Mesothelial cell of epicardium (in vitro differentiated cells): ENCODE measurements at regions not wholly inside any gene's neighbourhood (a gene's known extent, or its start where the extent isn't known, plus 50 kb on each side); places are given as distances from the start of the nearest gene placed in this dataset.
"Not testable (repeated sequence)": the region's sequence is repeated elsewhere in the genome, so short reads cannot be mapped to it uniquely, and the experiment has no call there.

Experiments used
- DNase-seq, 2 experiments: peaks; one replicate each; pipeline ENCODE4 v3.0.0; 2021; ENCODE audit warnings: low spot score in 2 of 2; ENCODE audit not compliant: unreplicated experiment in 2 of 2
- H3K27ac Mint-ChIP-seq: 2 replicates; pipeline ENCODE4 v1.8.0; 2021; ENCODE audit warnings: mixed read lengths
- H3K27me3 Mint-ChIP-seq: 2 replicates; pipeline ENCODE4 v1.8.0; 2021; ENCODE audit warnings: low read depth, mixed read lengths
- H3K36me3 Mint-ChIP-seq: 2 replicates; pipeline ENCODE4 v1.8.0; 2021; ENCODE audit warnings: mixed read lengths
- H3K4me1 Mint-ChIP-seq: 2 replicates; pipeline ENCODE4 v1.8.0; 2021; ENCODE audit warnings: mixed read lengths
- H3K4me3 Mint-ChIP-seq: 2 replicates; pipeline ENCODE4 v1.8.0; 2021; ENCODE audit warnings: mild to moderate bottlenecking, moderate library complexity, mixed read lengths
- H3K9me3 Mint-ChIP-seq: 2 replicates; pipeline ENCODE4 v1.8.0; 2021; ENCODE audit warnings: mixed read lengths
- TF ChIP-seq, protein P1 (sequence below): fragments of 200-600 bp; sonication (generic); IDR thresholded peaks from one replicate; pipeline ENCODE4 v1.5.0; 2021; ENCODE audit warnings: antibody characterized with exemption; ENCODE audit not compliant: unreplicated experiment

DNA sequence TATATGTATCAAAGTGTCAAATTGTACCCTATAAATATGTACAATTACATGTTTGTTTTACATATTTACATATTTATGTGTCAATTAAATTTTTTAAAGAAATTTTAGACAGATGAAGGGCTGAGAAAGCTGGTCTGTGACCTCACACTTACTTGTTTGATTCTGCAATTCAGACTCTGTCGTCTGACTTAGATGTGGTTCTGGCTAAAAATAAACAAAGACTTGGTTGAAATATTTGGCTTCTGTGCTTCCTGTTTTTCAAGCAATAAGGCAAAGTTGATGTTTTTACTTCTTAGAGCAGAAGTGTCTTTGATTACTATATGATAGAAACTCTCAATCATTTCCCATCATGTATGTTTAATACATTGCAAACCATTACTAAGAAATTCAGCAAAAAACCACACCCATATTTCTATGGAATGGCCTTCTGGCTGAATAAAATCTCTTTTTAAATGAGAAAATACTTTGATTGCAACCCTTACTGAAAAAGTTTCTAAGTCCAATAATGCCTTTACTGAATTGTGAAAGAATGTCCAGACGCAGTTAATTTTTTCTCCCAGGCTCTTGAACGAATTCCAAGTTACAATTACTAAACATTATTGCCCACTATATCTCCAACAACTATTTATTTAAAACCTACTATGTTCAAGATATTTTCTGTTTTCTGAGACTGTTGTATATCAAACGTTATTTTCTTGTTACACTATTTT is 59.5 kb upstream of the PRKG1 start:
- Mint-ChIP-seq H3K36me3 (no peaks in the 10 kb centered on the region), H3K27me3 (no peaks in the 10 kb centered on the region), H3K4me1 (peaks cover 9% of the 10 kb centered on the region), H3K4me3 (no peak overlapping the region), H3K9me3 (peaks cover 13% of the 10 kb centered on the region), H3K27ac (no peak overlapping the region)
- no peak for DNase-seq
- TF ChIP-seq, protein P1, sequence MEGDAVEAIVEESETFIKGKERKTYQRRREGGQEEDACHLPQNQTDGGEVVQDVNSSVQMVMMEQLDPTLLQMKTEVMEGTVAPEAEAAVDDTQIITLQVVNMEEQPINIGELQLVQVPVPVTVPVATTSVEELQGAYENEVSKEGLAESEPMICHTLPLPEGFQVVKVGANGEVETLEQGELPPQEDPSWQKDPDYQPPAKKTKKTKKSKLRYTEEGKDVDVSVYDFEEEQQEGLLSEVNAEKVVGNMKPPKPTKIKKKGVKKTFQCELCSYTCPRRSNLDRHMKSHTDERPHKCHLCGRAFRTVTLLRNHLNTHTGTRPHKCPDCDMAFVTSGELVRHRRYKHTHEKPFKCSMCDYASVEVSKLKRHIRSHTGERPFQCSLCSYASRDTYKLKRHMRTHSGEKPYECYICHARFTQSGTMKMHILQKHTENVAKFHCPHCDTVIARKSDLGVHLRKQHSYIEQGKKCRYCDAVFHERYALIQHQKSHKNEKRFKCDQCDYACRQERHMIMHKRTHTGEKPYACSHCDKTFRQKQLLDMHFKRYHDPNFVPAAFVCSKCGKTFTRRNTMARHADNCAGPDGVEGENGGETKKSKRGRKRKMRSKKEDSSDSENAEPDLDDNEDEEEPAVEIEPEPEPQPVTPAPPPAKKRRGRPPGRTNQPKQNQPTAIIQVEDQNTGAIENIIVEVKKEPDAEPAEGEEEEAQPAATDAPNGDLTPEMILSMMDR, result no peak

DNA sequence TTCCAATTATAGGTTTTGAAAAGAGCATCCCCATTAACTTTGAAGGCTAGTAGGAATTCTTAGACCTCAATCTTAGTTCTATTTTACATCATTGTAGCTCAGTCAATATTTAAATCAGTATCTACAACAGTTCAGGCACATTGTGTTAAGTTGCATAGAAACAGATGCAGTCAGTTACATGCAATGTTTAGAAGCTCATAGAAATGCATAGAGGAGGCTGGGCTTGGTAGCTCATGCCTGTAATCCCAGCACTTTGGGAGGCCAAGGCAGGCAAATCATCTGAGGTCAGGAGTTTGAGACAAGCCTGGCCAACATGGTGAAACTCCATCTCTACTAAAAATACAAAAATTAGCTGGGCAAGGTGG is 58.9 kb upstream of the PRKG1 start:
- not testable (repeated sequence) for DNase-seq, H3K36me3 Mint-ChIP-seq, H3K4me1 Mint-ChIP-seq, H3K27ac Mint-ChIP-seq, H3K4me3 Mint-ChIP-seq, H3K27me3 Mint-ChIP-seq
- peaks cover 13% of the 10 kb centered on the region for H3K9me3 Mint-ChIP-seq

GRCh38 chr10:51020200-51020599 is 54.1 kb upstream of the PRKG1 start:
- Mint-ChIP-seq H3K36me3 (no peaks in the 10 kb centered on the region), H3K27me3 (no peaks in the 10 kb centered on the region), H3K4me3 (no peak overlapping the region), H3K4me1 (peaks cover 8% of the 10 kb centered on the region), H3K9me3 (no peaks in the 10 kb centered on the region), H3K27ac (no peak overlapping the region)
- TF ChIP-seq, protein P1, result no peak
- DNase-seq, result no peak

DNA sequence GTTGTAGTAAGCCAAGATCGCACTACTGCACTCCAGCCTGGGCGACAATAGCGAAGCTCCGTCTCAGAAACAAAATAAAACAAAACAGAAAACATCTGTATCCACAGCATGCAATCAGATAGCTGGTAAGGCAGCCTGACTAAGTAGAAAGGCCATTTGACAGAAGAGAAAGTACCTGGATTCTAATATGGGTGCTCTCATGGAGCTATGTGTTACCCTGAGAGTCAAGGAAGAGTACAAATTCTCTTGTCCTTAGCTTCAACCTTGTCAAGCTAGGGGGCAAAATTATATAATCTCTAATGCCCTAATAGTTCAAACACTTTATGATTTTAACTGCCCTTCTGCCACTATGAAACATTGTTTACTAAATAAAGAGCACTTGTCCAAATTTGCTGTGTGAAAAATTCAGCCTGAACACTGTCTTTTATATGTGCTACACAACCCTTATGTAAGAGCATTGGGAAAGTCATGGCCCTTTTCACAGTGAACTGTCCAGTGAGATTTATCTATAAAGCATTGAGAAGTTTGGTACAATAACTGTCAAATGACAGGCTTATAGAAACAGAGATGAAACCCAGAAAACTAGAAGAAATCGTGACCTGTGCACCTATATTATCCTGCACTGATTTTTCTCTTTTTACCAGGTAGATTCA is 51.2 kb upstream of the PRKG1 start:
- Mint-ChIP-seq H3K4me1 (peaks cover 10% of the 10 kb centered on the region), H3K9me3 (no peaks in the 10 kb centered on the region), H3K27me3 (no peaks in the 10 kb centered on the region), H3K36me3 (no peaks in the 10 kb centered on the region), H3K4me3 (no peak overlapping the region), H3K27ac (no peak overlapping the region)
- TF ChIP-seq, protein P1, result no peak
- DNase-seq, result no peak

GRCh38 chr10:51023636-51024035 is 50.7 kb upstream of the PRKG1 start:
- TF ChIP-seq, protein P1, result no peak
- H3K4me3 Mint-ChIP-seq, result no peak overlapping the region
- H3K4me1 Mint-ChIP-seq, result peaks cover 13% of the 10 kb centered on the region
- no peaks in the 10 kb centered on the region for H3K27me3 Mint-ChIP-seq
- H3K9me3 Mint-ChIP-seq, result no peaks in the 10 kb centered on the region
- H3K27ac Mint-ChIP-seq, result no peak overlapping the region
- H3K36me3 Mint-ChIP-seq, result no peaks in the 10 kb centered on the region
- DNase-seq, result no peak
